ENCODE measurements at regions not wholly inside any gene's neighbourhood (a gene's known extent, or its start where the extent isn't known, plus 50 kb on each side); places are given as distances from the start of the nearest gene placed in this dataset.

DNA sequence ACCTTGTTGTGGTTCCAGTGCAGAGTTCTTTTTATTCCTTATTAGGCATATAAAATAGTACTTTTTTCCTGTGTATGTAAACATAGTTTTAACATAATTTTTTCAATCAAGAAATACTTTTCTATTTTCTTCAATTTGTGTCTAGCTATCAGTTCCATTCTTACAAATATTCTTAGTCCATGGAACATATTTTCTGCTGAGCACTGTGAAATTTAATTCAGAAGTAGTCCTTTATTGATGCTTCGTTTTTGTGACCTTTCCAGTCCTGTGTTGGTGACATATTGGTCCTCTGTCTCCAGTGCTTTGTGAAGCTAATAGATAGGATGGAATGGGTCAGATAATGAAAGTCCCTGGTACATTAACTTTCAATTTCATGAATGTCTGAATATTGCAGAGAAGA lies 325.1 kb downstream of the SAMD5 start:
- TF ChIP-seq, protein P1, sequence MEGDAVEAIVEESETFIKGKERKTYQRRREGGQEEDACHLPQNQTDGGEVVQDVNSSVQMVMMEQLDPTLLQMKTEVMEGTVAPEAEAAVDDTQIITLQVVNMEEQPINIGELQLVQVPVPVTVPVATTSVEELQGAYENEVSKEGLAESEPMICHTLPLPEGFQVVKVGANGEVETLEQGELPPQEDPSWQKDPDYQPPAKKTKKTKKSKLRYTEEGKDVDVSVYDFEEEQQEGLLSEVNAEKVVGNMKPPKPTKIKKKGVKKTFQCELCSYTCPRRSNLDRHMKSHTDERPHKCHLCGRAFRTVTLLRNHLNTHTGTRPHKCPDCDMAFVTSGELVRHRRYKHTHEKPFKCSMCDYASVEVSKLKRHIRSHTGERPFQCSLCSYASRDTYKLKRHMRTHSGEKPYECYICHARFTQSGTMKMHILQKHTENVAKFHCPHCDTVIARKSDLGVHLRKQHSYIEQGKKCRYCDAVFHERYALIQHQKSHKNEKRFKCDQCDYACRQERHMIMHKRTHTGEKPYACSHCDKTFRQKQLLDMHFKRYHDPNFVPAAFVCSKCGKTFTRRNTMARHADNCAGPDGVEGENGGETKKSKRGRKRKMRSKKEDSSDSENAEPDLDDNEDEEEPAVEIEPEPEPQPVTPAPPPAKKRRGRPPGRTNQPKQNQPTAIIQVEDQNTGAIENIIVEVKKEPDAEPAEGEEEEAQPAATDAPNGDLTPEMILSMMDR (IDR thresholded peaks at IDR 0.05; ENCODE audit: unreplicated experiment in 3 of 3), result no peak
- no peaks in the 10 kb centered on the region for H3K27me3 Mint-ChIP-seq (ENCODE audit: low read depth)

DNA sequence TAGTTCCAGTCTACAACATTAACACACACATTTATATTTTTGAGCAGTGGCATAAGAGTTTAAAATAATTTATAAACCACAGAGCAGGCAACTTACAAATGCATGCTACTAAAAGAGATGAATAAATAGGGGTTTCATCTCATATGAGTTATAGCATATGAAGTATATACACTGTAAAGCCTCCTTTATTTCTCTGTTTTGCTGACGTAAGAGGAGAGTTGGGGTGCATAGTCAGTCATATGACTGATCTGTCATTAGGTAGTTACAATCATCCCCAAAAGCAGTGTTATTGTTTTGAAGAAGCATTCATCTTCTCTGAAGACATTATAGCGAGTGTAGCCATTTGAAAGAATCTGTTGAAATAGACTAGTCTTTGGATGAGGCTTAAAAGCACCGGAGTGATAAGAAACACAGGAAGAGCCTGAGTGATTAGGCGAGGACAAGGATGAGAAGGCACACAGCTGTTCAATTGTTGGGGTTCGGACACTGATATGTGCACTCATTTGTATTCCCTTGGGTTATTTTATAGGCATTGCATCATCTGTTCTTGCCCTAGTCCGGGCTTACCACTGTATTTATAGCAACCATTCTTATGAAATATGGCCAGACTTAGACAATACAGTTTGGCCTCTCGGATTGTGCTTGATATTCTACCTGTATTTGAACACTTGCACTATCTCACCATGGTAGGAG lies 325.7 kb downstream of the SAMD5 start:
- peaks cover 15% of the 10 kb centered on the region for H3K4me1 Mint-ChIP-seq
- TF ChIP-seq, protein P1 (IDR thresholded peaks at IDR 0.05; ENCODE audit: unreplicated experiment in 3 of 3), result no peak
- no peaks in the 10 kb centered on the region for H3K36me3 Mint-ChIP-seq (ENCODE audit: low read depth)
- H3K27me3 Mint-ChIP-seq (ENCODE audit: low read depth), result no peaks in the 10 kb centered on the region
- H3K4me3 Mint-ChIP-seq, result no peak overlapping the region
- H3K27ac Mint-ChIP-seq, result no peak overlapping the region
- no peaks in the 10 kb centered on the region for H3K9me3 Mint-ChIP-seq

More for the DNA sequence above, 325.1 kb downstream of the SAMD5 start:
- H3K4me1 Mint-ChIP-seq, result peaks cover 15% of the 10 kb centered on the region
- no peak overlapping the region for H3K4me3 Mint-ChIP-seq
- no peaks in the 10 kb centered on the region for H3K9me3 Mint-ChIP-seq
- H3K36me3 Mint-ChIP-seq (ENCODE audit: low read depth), result no peaks in the 10 kb centered on the region
- no peak overlapping the region for H3K27ac Mint-ChIP-seq

DNA sequence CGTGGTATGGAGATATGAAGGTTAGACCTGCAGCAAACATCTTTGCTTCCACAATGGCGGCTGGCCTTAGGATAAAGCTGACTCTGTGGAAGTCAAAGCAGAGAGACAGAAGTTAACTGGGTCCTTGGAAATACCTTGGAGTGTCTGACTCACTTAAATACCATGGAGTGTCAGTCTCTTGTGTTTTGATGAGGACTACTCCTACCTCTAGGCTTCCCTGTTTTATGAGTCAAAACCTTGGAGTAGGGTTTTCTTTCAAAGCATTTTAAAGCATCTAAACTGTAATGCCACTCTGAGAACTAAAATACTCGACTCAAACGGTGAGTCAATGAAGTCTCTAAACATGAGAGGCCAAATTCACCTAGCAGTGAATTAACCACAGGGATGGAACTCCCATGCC lies 329.1 kb downstream of the SAMD5 start:
- H3K4me1 Mint-ChIP-seq, result peaks cover 24% of the 10 kb centered on the region

DNA sequence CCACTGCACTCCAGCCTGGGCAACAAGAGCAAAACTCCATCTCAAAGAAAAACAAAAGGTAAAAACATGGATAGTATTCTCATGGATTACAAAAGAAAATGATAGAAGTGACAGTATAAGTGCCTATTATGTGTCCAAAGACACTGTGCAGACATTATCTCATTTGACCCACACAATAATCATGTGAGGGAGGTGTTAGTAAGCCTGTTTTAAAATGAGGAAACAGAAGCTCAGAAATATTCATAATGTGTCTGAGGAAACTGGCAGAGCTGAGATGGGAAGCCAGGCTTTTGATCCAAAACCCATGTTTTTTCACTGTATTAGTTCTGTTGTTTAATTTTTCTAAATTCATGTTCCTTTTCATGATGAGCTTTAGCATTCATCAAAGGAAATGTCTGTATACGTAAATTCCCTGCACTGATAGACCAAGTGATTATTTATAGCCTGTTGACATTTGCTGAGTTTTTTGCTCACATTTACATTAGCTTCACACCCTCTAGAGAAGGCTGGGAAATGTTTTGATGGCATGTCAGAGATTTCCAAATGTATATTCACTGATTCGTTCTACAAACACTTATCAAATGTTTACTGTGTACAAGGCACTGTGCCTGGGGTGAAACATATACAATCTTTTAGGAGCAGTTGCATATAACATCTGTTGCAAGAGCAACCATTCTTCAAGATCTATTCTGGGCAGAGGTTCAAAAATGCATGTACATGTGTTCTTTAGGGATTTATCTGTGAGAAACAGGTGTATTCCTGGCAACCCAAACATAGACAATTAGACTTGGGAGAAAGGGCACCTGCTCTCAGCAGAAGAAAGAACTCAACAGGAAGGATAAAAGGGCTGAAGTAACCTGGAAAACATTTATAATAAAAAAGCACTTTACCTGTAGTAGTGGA lies 331.5 kb downstream of the SAMD5 start:
- Mint-ChIP-seq H3K36me3 (ENCODE audit: low read depth) (no peaks in the 10 kb centered on the region), H3K4me1 (peaks cover 14% of the 10 kb centered on the region), H3K9me3 (peaks cover 9% of the 10 kb centered on the region)

More for the DNA sequence above, 329.1 kb downstream of the SAMD5 start:
- Mint-ChIP-seq H3K4me3 (no peak overlapping the region), H3K9me3 (no peaks in the 10 kb centered on the region), H3K27me3 (ENCODE audit: low read depth) (no peaks in the 10 kb centered on the region), H3K36me3 (ENCODE audit: low read depth) (no peaks in the 10 kb centered on the region), H3K27ac (no peak overlapping the region)
- TF ChIP-seq, protein P1 (IDR thresholded peaks at IDR 0.05; ENCODE audit: unreplicated experiment in 3 of 3), result no peak

DNA sequence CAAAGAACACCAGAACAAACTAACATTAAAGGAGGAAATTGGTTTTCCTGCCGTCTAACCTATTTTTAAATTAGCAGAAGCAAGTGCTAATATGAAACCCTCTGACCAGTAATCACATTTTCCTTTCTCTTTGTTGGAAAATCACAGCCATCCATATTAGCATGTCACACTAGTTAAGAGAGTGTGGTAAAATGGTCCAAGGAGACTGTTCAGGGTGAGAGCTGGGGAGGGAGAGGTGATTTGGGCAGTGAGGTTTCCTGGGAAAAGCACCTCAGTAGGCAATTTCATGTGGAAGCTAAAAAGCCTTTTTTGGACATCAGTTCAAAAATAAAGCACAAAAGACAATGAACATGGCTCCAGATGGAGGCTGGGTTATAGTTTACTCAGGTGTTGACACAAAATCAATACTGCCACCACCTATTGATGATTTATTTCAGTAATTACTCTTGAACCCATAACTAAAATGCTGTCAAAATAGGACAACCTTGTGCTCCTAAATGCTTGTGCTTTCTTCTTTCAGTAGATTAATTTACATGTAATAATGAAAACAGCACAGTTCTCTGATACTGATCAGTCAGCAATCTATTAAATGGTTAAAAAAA lies 333.2 kb downstream of the SAMD5 start:
- Mint-ChIP-seq H3K27ac (no peak overlapping the region), H3K36me3 (ENCODE audit: low read depth) (no peaks in the 10 kb centered on the region), H3K4me1 (peaks cover 9% of the 10 kb centered on the region), H3K27me3 (ENCODE audit: low read depth) (no peaks in the 10 kb centered on the region), H3K9me3 (peaks cover 12% of the 10 kb centered on the region), H3K4me3 (no peak overlapping the region)
- TF ChIP-seq, protein P1 (IDR thresholded peaks at IDR 0.05; ENCODE audit: unreplicated experiment in 3 of 3), result no peak

More for the DNA sequence above, 331.5 kb downstream of the SAMD5 start:
- TF ChIP-seq, protein P1 (IDR thresholded peaks at IDR 0.05; ENCODE audit: unreplicated experiment in 3 of 3), result no peak
- no peak overlapping the region for H3K27ac Mint-ChIP-seq
- no peaks in the 10 kb centered on the region for H3K27me3 Mint-ChIP-seq (ENCODE audit: low read depth)
- H3K4me3 Mint-ChIP-seq, result no peak overlapping the region
